KMS-11 (cell line): ENCODE measurements at regions not wholly inside any gene's neighbourhood (a gene's known extent, or its start where the extent isn't known, plus 50 kb on each side); places are given as distances from the start of the nearest gene placed in this dataset.

Experiments used
- H2AFZ ChIP-seq: fragments of 200-600 bp; sonication (generic); 2 replicates; pipeline ENCODE4 v1.6.1; 2016; ENCODE audit warnings: antibody characterized with exemption, mixed run types, low read depth
- H3K27ac ChIP-seq: fragments of 200-600 bp; sonication (generic); 2 replicates; pipeline ENCODE4 v1.6.1; 2016; ENCODE audit warnings: mild to moderate bottlenecking, mixed run types
- H3K27me3 ChIP-seq: fragments of 200-600 bp; sonication (generic); 2 replicates; pipeline ENCODE4 v1.6.1; 2017; ENCODE audit warnings: mild to moderate bottlenecking, low read depth, mixed run types, moderate library complexity; ENCODE audit not compliant: insufficient read depth
- H3K36me3 ChIP-seq: fragments of 200-600 bp; sonication (generic); 2 replicates; pipeline ENCODE4 v1.6.1; 2017; ENCODE audit warnings: mild to moderate bottlenecking, mixed run types; ENCODE audit not compliant: insufficient read depth
- H3K4me1 ChIP-seq: fragments of 200-600 bp; sonication (generic); 2 replicates; pipeline ENCODE4 v1.6.1; 2016; ENCODE audit warnings: mild to moderate bottlenecking, low read depth, mixed run types; ENCODE audit not compliant: poor library complexity, severe bottlenecking
- H3K4me2 ChIP-seq: fragments of 200-600 bp; sonication (generic); 2 replicates; pipeline ENCODE4 v1.7.0; 2016; ENCODE audit warnings: mild to moderate bottlenecking, mixed run types
- H3K4me3 ChIP-seq: fragments of 200-600 bp; sonication (generic); IDR thresholded peaks from 2 replicates; pipeline ENCODE4 v1.6.1; 2017; ENCODE audit warnings: low read depth, low read length, mixed read lengths; ENCODE audit not compliant: insufficient read depth
- H3K79me2 ChIP-seq: fragments of 200-600 bp; sonication (generic); 2 replicates; pipeline ENCODE4 v1.6.1; 2016; ENCODE audit warnings: low read depth, mixed run types; ENCODE audit not compliant: insufficient read depth
- H3K9ac ChIP-seq: fragments of 200-600 bp; sonication (generic); 2 replicates; pipeline ENCODE4 v1.6.1; 2016; ENCODE audit warnings: mild to moderate bottlenecking, mixed run types
- H4K20me1 ChIP-seq: fragments of 200-600 bp; sonication (generic); 2 replicates; pipeline ENCODE4 v1.6.1; 2016; ENCODE audit warnings: mild to moderate bottlenecking, mixed run types; ENCODE audit not compliant: insufficient read depth
- TF ChIP-seq, protein P1 (sequence below): fragments of 200-600 bp; sonication (generic); conservative IDR thresholded peaks from 2 replicates; pipeline ENCODE4 v1.6.1; 2017; ENCODE audit warnings: low read depth, mild to moderate bottlenecking, antibody characterized with exemption, low read length, moderate library complexity, mixed read lengths

- Histone ChIP-seq H3K4me2 (no peak overlapping the region), H3K4me1 (no peaks in the 10 kb centered on the region), H3K79me2 (no peaks in the 10 kb centered on the region), H3K36me3 (no peaks in the 10 kb centered on the region), H3K4me3 (no peak overlapping the region), H3K9ac (no peak overlapping the region), H2AFZ (no peak overlapping the region), H4K20me1 (no peaks in the 10 kb centered on the region), H3K27me3 (peaks cover 8% of the 10 kb centered on the region; the same call in 1 of the 2 replicates), H3K27ac (no peak overlapping the region)
- TF ChIP-seq, protein P1, sequence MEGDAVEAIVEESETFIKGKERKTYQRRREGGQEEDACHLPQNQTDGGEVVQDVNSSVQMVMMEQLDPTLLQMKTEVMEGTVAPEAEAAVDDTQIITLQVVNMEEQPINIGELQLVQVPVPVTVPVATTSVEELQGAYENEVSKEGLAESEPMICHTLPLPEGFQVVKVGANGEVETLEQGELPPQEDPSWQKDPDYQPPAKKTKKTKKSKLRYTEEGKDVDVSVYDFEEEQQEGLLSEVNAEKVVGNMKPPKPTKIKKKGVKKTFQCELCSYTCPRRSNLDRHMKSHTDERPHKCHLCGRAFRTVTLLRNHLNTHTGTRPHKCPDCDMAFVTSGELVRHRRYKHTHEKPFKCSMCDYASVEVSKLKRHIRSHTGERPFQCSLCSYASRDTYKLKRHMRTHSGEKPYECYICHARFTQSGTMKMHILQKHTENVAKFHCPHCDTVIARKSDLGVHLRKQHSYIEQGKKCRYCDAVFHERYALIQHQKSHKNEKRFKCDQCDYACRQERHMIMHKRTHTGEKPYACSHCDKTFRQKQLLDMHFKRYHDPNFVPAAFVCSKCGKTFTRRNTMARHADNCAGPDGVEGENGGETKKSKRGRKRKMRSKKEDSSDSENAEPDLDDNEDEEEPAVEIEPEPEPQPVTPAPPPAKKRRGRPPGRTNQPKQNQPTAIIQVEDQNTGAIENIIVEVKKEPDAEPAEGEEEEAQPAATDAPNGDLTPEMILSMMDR = no peak
Observed at GRCh38 chr22:49476800-49477400, 350.8 kb downstream of the BRD1 start.

GRCh38 chr22:49476176-49476575 is 351.5 kb downstream of the BRD1 start:
- H3K4me2 ChIP-seq = no peak overlapping the region
- H3K79me2 ChIP-seq = no peaks in the 10 kb centered on the region
- H3K9ac ChIP-seq = no peak overlapping the region
- H2AFZ ChIP-seq = no peak overlapping the region
- no peak overlapping the region for H3K4me3 ChIP-seq
- no peaks in the 10 kb centered on the region for H3K36me3 ChIP-seq
- H3K27ac ChIP-seq = no peak overlapping the region
- no peaks in the 10 kb centered on the region for H3K4me1 ChIP-seq
- H3K27me3 ChIP-seq = peaks cover 8% of the 10 kb centered on the region; the same call in 1 of the 2 replicates
- no peaks in the 10 kb centered on the region for H4K20me1 ChIP-seq
- TF ChIP-seq, protein P1 = no peak

DNA sequence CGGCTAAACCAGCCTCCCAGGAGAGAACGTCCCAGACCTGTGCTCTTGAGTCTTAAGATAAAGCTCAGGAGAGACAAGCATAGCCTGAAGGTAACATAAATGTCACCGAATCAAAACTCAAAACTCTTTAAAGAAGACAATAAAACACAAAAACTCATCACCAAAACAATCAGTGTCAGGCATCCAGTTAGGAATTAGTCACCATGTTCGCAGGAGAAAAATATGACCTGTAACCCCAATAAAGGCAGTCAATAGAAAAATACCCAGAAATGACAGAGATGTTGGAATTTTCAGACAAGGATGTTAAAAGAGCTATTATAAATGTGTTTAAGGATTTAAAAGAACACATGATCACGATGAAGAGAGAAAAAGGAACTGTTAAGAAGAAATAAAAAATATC is 352.4 kb downstream of the BRD1 start:
- no peak overlapping the region for H3K9ac ChIP-seq
- H3K27ac ChIP-seq = no peak overlapping the region
- no peaks in the 10 kb centered on the region for H4K20me1 ChIP-seq
- H3K79me2 ChIP-seq = no peaks in the 10 kb centered on the region
- no peak overlapping the region for H2AFZ ChIP-seq
- no peaks in the 10 kb centered on the region for H3K4me1 ChIP-seq
- no peak overlapping the region for H3K4me3 ChIP-seq
- peaks cover 5% of the 10 kb centered on the region; the same call in 1 of the 2 replicates for H3K27me3 ChIP-seq
- no peaks in the 10 kb centered on the region for H3K36me3 ChIP-seq
- H3K4me2 ChIP-seq = no peak overlapping the region
- TF ChIP-seq, protein P1 = no peak

- H3K79me2 ChIP-seq = no peaks in the 10 kb centered on the region
- no peaks in the 10 kb centered on the region for H3K36me3 ChIP-seq
- no peak overlapping the region for H3K4me2 ChIP-seq
- H3K27ac ChIP-seq = no peak overlapping the region
- peaks cover 5% of the 10 kb centered on the region; the same call in 1 of the 2 replicates for H3K27me3 ChIP-seq
- TF ChIP-seq, protein P1 = no peak
- H2AFZ ChIP-seq = no peak overlapping the region
- no peak overlapping the region for H3K4me3 ChIP-seq
- no peaks in the 10 kb centered on the region for H4K20me1 ChIP-seq
- no peaks in the 10 kb centered on the region for H3K4me1 ChIP-seq
- H3K9ac ChIP-seq = no peak overlapping the region
Observed at GRCh38 chr22:49473286-49473685, 354.4 kb downstream of the BRD1 start.
